ENCODE measurements at regions not wholly inside any gene's neighbourhood (a gene's known extent, or its start where the extent isn't known, plus 50 kb on each side); places are given as distances from the start of the nearest gene placed in this dataset.
A peak's percentile ranks its signal among the peaks of the same experiment; 100 is the strongest.
"Not testable (repeated sequence)": the region's sequence is repeated elsewhere in the genome, so short reads cannot be mapped to it uniquely, and the experiment has no call there.

GRCh38 chr2:83960371-83960770, 498.7 kb downstream of the SUCLG1 start:
- DNase-seq = no peak

DNA sequence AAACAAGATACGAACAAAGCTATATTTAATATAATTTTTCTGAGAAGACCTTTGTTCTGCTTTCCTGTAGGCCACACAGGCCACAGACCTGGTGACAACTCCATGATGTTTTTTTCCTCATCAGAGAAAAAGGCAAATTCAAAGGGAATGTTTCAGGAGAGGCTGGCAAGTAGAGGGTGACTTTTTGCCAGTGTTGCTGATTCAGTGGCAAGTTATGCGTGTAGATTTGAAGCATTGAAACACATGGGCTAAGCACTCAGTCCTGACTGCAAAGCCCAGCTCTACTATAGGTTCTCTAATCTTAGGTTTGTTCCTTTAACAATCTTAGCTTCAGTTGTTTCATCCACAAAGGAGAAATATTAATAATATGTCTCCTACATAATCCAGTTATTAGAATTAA, 499.8 kb downstream of the SUCLG1 start:
- DNase-seq = no peak

- DNase-seq = no peak
Observed at GRCh38 chr2:83956991-83957390, 502.1 kb downstream of the SUCLG1 start.

DNA sequence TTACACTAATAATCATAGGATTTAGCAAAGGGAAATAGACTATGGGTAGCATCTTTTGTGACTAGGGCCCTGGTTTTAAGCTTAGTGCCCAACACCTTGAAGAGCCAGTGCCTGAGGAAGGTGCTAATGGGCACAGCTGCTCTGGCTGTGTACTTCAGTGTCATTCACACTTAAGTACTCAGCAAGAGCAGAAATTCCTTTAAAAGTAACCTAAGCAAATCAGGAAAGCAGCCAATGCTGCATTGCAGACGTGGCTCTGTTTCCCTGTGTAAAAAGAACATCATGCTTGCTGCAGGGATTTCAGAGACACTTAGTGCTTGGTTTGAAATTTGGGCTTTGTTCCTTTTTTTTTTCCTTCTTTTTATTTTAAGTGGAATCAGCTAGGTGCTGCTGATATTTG, 505.4 kb downstream of the SUCLG1 start:
- no peak for DNase-seq

DNA sequence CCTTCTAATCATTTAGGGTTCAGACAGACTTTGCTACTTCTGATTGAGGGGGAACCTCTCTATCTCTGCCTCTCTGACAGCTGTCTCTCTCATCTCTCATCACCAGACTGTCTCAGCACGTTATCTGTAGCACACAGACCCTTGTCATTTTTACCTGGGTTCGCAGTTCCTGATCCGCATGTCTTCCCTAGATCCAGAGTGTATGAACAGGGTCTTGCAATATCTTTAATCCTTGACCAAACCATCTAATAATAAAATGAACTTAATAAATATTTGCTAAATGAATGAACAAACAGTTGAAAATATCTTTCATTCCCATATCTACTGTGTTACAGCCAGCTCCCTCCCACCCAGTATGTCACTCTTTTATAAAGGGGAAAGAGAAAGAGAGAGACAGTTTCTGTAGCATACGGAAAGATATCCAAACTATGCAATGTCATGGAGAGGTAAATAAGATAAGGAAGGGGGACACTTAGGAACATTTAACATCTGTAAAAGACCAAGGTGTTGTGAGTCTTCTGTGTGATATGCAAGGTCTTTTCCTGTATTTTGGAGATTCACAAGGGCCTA, 507.6 kb downstream of the SUCLG1 start:
- no peak for DNase-seq

- no peak for DNase-seq
Observed at GRCh38 chr2:83949361-83949760, 509.7 kb downstream of the SUCLG1 start.

DNA sequence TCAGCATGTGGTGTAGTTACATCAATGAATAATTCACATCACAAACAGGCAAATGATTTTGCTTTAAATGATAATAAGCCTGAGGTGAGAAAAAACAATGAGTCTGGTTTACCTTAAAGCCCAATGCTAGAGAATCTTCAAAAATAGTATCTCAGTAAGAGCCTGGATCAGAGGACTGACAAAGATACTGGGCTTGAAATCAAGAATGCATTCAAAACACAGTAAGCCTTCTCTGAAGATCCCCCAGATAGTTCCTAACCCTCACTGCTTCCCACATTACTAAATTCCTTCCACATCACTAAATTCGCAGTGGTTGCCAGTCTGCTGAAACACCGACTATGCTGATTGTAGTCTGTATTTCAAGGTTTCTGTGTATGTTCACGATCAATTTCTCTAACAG, 514.9 kb downstream of the SUCLG1 start:
- DNase-seq = no peak

- no peak for DNase-seq
Observed at GRCh38 chr2:83943265-83943664, 515.8 kb downstream of the SUCLG1 start.

DNA sequence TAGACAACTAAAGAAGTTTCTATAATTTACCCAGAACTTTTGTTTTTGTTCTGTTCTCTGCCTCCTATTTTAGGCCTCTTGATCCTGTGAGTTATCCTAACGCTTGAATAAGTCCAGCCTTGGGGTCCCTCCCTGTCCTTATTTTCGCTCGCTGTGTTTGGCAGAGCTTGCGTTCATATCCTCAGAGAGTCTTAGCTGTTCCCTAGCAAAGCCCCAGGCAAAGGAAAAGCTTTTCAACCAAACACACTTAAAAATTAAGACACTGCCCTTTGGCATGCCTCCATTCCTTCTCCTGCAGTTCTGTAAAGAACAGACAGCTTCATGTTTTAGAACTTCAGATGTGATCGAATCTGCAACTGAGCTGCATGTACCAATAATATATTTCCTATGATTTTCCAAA, 517.2 kb downstream of the SUCLG1 start:
- DNase-seq = no peak

DNA sequence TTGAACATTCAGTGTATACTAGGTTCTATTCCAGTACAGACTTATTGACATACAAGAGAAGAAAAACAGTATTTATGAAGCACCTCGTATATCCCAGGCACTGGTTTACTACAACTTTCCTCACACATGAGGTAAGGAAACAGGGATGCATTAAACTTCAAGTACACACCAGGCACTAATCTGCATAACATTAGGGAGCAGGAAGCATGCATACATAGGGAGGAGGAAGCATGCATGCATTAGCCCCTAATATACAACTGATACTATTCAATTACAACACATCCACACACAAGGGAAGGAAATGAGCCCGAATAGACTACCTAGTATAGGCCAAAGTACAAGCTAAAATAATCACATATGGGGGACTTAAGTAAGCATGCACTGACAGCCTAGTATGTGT, 525.3 kb downstream of the SUCLG1 start:
- no peak for DNase-seq

DNA sequence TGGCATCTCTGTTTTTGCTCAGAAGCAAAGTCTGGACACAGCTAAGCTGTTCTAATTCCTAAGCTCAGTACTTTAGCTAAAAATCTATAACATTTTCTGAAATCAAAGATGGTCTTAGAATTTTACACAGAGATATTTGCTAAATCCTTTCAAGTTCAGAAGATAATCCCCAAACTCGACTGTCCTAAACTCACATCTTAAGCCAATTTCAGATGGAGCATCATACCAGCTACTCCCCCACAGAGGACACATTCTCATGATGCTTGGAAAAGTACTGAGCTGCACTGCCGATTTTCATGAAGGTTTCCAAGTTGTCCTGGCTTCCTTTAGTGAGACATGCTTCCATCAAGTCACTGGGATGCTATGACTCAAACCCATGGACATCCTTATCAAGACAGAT, 535.5 kb downstream of the SUCLG1 start:
- DNase-seq = no peak

DNA sequence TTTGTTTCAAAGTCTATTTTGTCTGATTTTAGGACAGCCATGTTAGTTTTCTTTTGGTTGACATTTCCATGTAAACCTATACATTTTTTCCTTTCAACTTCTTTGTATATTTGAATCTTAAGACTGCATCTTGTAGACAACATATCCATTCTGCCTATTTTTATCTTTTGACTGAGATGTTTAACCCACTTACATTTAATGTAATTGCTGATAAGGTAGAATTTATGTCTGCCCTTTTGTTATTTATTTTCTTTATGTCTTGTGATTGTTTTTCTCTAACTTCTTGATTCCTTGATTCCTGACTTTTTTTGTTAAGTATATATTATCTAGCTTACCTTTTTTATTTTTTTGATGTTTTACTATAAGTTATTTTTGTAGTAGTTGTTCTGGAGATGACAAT, 542.5 kb downstream of the SUCLG1 start:
- DNase-seq = no peak

DNA sequence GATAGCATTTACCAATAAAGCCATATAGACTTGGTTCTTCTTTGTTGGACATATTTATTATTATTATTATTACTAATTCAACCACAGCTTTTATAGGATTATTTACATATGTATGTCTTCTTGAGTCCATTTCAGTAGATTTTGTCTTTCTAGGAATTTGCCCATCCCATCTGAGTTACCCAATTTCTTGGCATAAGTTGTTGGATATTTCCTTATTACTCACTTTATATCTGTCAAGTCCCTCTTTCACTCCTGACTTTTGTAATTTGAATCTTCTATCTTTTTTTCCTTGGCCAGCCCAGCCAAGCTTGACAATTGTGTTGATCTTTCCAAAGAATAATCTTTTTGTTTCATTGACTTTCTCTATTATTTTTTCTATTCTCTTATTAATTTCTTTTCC, 543.7 kb downstream of the SUCLG1 start:
- DNase-seq = no peak

DNA sequence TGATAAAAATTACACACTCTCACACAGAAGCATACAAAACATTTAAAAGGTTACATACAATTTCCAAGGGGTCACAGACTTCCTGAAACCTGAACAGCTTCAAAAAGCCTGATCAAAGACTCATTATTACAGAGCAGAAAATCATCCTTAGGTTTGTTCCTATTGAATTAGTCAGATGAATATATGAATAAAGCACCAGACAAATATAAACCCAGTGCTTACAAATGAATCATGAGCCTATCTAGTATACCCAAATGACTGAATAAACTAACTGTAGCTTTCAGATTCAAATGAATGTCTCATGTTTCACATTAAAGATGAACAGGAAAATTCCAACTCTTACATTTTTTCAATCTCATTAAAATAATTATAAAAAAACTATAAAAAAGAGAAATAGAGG, 550.3 kb downstream of the SUCLG1 start:
- no peak for DNase-seq

DNA sequence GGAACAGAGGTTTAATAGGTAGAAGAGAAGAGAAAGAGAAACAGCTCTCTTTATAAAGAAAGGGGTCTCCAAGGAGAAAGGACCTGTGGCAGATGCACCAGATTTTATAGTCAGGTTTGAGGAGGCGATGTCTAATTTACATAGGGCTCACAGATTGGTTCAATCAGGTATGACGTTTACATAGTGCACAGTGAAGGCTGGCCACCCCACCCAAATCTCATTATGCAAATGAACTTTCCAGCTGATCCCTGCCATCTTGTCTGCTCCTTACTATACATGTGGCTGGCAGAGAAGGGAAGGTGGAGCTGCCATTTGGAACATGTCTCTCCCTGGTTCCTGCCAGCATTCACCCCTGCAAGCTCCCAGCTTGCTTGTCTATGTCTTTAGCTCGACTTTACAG, 557.8 kb downstream of the SUCLG1 start:
- DNase-seq = no peak

DNA sequence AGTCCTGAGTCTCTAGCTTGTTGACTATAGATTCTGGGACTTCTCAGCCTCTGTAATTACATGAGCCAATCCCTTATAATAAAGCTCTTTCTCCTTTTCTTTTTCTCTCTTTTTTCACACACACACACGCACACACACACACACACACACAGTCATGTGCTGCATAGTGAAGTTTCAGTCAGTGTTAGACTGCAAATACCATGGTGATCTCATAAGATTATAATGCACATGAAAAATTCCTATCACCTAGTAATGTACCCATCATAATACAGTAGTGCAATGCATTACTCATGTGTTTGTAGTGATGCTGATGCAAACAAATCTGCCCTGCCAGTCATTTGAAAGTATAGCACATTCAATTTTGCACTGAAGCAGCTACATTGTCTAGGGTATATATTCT, 558.2 kb downstream of the SUCLG1 start:
- no peak for DNase-seq

DNA sequence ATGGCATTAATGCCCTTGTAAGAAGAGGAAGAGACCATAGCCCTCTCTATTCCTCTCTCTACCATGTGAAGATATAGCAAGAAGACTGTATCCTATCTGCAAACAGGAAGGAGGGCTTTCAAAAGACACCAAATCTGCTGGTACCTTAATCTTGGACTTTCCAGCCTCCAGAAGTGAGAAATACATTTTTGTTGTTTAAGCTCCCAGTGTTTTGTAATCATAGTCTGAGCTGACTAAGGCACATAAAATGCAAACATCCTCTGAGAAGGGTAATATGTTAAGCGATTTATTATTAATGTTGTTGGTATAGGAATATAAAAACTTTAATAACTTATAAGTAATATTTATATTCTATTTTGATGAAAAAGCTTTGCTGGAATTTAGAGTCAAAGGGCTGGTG, 559.8 kb downstream of the SUCLG1 start:
- DNase-seq = no peak

DNA sequence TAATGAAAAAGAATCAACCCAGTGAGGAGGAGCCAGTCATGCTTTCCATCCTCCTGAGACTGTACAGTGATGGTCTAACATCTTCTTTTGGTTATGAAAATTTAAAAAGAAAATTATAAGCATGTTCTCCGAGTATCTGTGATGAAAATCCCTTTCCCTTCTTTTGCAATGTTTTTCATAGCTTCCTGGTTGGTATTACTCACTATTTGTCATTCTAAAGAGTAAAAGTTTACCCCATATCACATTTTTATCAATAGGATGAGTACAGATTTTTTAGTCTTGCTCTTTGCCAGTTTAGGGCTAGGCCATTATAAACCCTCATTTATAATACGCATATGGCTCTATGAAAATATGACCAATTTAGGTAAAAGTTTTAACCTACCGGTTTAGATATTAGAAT, 564.1 kb downstream of the SUCLG1 start:
- DNase-seq = no peak

- no peak for DNase-seq
Observed at GRCh38 chr2:83887757-83888156, 571.3 kb downstream of the SUCLG1 start.

DNA sequence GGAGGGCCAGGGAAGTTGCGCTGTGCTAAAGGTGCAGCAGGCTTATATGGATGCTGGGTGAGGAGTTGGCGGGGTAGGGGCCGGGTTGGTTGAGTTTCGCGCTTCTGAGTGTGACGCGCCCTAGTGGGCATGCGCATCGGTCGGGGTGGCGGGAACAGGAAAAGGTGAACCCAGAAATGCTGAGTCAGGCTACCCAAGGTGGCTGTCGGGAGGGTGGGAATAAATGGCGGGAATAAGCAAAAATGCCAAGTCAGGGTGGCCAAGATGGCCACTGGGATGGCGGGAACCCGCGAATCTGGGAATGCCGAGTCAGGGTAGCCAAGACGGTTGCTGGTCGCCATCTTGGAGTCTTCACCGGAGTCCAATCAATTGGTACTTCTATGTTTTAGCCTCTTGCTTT, 580.0 kb downstream of the SUCLG1 start:
- DNase-seq = peak; percentile 38

DNA sequence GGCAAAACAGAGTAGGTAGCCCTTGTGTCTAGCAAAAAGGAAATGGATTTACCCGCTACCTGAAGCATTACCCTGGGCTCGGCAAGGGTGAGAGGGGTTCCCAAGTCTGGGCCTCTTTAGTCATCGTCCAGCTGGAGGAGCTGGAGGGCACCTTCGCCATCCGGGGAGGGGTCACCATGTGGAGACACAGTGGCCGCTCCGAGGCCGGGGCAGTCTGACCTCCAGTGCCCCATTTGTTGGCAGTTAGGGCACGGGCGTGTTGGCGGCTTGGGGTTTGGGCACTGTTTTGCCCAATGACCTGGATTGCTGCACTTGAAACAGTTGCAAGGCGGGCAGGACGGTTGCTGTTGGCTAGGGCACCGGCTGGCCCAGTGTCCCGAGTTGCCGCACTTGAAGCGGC, 581.8 kb downstream of the SUCLG1 start:
- DNase-seq = not testable (repeated sequence)

- DNase-seq = no peak
Observed at GRCh38 chr2:83874712-83875430, 584.2 kb downstream of the SUCLG1 start.

GRCh38 chr2:83874066-83874465, 585.0 kb downstream of the SUCLG1 start:
- DNase-seq = peak; percentile 0

DNA sequence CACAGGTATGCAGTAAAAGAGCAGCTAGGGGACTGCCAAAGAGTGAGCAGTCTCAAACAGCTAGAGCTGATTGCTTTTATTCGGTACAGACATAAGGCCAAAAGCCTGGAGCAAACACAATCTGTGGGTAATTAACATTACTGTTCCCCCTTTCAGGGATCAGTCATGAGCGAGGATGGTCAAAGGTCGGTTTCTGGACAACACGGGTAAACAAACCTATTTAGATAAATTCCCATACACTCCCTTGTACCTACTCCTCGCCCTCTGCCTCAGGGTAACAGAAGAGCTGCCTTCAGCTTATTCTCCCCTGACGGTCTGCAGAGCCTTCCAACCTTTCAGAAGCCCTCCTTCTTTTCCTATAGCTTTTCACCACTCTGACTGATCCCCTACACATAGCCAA, 586.0 kb downstream of the SUCLG1 start:
- no peak for DNase-seq

DNA sequence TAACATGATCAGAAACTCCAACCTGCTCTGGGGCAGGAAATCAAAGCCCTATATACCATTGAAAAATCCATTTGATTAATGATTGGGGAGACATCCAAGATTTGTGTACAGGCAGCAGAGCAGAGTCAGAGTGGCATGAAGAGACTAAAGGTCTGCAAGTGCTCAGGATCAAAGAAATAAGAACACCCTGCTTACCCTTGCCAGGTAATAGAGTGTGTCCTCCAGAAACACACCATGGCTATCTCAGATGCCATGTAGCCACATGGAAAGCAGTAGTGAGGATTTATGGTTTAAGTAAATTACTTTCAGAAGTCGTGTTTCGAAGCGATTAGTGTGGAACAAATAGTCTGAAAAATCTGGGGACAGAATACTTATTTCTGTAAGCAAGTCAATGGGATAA, 592.9 kb downstream of the SUCLG1 start:
- no peak for DNase-seq
